ENCODE measurements at regions not wholly inside any gene's neighbourhood (a gene's known extent, or its start where the extent isn't known, plus 50 kb on each side); places are given as distances from the start of the nearest gene placed in this dataset.

DNA sequence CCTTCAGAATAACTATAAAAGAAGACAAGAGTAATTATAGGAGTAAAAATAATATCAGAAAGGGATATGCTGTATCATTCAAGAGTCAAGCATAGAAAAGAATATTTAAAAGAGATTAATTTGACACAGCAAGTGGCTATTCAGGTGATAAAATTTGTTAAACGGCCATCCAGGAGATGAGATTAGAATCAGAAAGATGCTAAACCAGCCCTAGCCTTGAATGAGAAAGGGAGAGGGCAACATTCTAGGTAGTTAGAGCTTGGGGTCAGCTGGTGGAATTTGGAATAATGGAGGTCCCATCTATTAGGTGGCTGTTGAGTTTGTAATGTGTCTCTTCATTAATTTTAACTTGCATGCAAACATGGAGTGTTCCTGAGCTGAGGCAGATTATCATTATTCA lies 350.5 kb upstream of the PABPC4L start:
- no peak for DNase-seq (ENCODE audit: extremely low spot score)
- POLR2A ChIA-PET: no interaction called here
- CTCF ChIA-PET: no interaction called here
- TF ChIP-seq, protein P1, sequence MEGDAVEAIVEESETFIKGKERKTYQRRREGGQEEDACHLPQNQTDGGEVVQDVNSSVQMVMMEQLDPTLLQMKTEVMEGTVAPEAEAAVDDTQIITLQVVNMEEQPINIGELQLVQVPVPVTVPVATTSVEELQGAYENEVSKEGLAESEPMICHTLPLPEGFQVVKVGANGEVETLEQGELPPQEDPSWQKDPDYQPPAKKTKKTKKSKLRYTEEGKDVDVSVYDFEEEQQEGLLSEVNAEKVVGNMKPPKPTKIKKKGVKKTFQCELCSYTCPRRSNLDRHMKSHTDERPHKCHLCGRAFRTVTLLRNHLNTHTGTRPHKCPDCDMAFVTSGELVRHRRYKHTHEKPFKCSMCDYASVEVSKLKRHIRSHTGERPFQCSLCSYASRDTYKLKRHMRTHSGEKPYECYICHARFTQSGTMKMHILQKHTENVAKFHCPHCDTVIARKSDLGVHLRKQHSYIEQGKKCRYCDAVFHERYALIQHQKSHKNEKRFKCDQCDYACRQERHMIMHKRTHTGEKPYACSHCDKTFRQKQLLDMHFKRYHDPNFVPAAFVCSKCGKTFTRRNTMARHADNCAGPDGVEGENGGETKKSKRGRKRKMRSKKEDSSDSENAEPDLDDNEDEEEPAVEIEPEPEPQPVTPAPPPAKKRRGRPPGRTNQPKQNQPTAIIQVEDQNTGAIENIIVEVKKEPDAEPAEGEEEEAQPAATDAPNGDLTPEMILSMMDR (IDR thresholded peaks at IDR 0.05; ENCODE audit: control extremely low read depth, extremely low read depth, low read depth, missing control alignments): no peak

DNA sequence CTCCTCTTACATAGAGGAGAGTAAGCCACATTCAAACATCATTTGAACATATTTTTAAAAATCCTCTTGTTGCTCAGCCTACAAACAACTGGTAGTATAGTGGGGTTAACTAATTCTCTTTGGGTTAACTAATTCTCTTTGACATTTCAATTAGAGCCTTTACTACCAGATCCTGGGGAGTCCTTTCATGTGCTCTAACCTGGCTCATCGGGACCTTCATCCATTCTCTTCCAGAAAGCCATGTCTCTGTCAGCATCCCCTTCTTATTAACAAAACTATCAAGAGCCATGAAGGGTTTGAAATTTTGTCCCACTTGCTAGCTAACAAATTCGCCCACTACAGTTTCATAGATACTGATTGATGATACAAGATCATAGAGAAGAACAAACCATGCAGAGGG lies 349.8 kb upstream of the PABPC4L start:
- TF ChIP-seq, protein P1 (IDR thresholded peaks at IDR 0.05; ENCODE audit: control extremely low read depth, extremely low read depth, low read depth, missing control alignments): no peak
- no peak for DNase-seq (ENCODE audit: extremely low spot score)
- CTCF ChIA-PET: no interaction called here
- POLR2A ChIA-PET: no interaction called here

DNA sequence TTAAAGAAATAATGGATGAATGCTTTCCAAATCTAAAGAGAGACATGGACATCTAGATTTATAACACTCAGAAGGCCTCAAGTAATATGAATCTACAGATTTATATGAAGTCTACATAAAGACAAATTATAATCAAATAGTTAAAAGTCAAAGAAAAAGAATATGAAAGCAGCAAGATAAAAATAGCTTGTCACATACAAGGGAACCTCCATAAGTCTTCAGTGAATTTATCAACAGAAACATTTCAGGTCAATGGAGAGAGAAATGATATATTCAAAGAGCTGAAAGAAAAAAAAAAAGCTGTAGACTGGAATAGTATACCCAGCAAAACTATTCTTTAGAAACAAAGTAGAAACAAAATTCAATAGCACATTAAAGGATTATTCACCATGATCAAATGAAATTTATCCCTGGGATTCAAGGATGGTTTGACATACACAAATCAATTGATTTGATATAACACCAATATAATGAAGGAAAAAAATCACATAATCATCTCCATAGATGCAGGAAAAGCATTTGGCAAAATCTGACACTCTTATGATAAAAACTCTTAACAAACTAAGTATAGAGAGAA lies 346.6 kb upstream of the PABPC4L start:
- DNase-seq (ENCODE audit: extremely low spot score): no peak
- ChIA-PET CTCF (no interaction called here), POLR2A (no interaction called here)
- TF ChIP-seq, protein P1 (IDR thresholded peaks at IDR 0.05; ENCODE audit: control extremely low read depth, extremely low read depth, low read depth, missing control alignments): no peak

DNA sequence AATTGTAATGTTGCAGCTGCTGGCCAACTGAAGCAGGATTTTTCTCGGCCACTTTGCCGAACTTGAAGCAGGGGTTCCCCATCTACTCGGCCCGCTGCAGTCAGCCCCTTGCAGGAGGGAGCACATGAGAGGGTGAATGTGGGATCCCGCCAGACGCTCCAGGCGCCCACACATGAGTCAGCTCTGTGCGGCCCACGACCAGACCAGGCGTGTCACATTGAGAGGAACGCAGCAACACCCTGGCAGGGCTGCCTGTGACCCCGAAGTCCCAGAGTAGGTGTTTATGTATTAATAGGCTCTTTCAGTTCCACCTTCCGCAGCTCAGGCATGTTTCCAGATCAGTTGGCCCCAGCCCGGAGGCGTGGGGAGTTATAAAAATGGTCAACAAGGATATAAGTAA lies 344.7 kb upstream of the PABPC4L start:
- TF ChIP-seq, protein P1 (IDR thresholded peaks at IDR 0.05; ENCODE audit: control extremely low read depth, extremely low read depth, low read depth, missing control alignments): no peak
- ChIA-PET POLR2A (no interaction called here), CTCF (interaction anchor here (1.5 to 1.7 kb wide), 2 partner anchors 13 to 15 kb away, joined by 3 to 4 read pairs; no protein-coding TSS in a partner anchor)
- no peak for DNase-seq (ENCODE audit: extremely low spot score)

DNA sequence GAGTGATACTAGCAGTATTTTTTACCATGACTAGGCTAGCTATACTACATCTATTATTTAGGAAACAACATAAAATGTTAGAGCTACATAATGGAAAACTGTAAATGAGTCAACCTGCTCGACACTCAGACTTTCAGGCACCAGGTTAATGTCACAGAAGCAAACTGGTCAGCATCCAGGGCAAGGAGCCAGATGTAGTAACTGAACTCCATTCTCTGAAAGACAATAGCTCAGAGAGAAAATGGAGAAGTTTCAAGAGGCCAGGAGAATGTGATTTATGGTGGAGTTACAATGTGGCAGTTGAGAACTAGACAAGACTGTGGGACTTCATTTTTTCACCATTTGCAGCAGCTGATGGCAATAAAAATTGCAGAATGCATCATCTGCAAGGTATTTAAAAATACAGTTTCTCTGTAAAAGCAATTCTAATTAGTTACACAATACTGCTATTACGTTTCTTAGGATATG lies 342.7 kb upstream of the PABPC4L start:
- POLR2A ChIA-PET: no interaction called here
- TF ChIP-seq, protein P1 (IDR thresholded peaks at IDR 0.05; ENCODE audit: control extremely low read depth, extremely low read depth, low read depth, missing control alignments): no peak
- DNase-seq (ENCODE audit: extremely low spot score): no peak
- CTCF ChIA-PET: interaction anchor here (0.7 to 1.7 kb wide), 2 partner anchors 11 to 17 kb away, joined by 3 to 4 read pairs; no protein-coding TSS in a partner anchor

DNA sequence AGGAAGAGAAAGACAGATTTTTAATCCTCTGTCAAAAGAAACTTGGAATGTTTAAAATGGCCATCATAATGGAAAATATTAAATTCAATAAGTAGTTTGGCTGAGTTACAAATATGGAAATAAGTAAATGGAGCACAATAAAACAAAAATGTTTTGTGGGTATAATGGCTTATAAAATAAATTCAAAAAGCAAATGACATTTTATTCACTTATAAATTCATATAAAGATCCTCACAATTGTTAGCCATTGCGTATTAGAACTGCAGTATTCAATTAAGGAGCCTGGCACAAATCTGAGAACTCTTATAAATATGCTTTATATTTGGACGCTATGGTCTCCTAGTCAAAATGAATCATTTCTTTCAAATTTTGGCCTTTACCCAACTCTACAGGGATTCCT lies 339.0 kb upstream of the PABPC4L start:
- CTCF ChIA-PET: interaction anchor here (1.1 to 2.1 kb wide), 2 partner anchors 13 to 17 kb away, joined by 5 read pairs; no protein-coding TSS in a partner anchor
- no peak for DNase-seq (ENCODE audit: extremely low spot score)
- POLR2A ChIA-PET: no interaction called here
- TF ChIP-seq, protein P1 (IDR thresholded peaks at IDR 0.05; ENCODE audit: control extremely low read depth, extremely low read depth, low read depth, missing control alignments): no peak
